ENCODE measurements at regions not wholly inside any gene's neighbourhood (a gene's known extent, or its start where the extent isn't known, plus 50 kb on each side); places are given as distances from the start of the nearest gene placed in this dataset.

DNA sequence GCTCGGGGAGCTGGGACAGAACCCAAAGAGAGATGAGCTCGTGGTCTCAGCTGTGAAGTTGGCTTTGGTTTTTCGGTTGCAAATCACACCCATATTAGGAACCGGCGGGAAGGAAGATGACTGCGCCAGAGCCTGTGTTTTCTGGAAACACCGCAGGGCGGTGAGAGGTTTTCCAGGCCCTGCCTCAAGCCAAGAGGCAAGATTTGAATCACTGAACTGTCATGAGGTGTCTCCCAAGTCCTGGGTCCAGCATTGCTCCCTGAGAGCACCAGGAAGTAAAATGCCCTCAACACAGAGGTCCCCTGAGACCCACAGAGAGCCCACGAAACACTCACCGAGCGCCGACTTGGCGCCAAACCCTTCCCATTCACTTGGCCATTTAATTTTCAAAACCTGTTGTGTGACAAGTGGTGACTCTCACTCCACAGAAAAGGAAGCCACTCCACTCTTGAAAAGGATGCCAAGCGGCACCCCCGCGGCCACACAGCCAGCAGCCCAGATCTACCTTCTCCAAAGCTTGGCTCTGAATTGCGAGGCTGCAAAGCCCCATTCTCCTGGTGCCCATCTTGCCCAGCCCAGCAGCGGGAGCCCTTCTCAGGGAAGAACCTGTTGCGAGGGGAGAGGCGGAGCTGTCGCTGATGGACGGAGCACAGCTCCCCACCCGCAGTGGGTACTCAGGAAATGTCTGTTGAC lies 99.0 kb upstream of the RUNX3 start:
- H3K27ac Mint-ChIP-seq, result peak overlapping the region in 5 of 6 donors; percentile 84 to 95 (median 87)
- H3K4me3 Mint-ChIP-seq, result peak overlapping the region; percentile 81 to 94 (median 84)
- peak in 1 of 3 donors; percentile 50 for DNase-seq
- no peaks in the 10 kb centered on the region for H3K36me3 Mint-ChIP-seq
- no peaks in the 10 kb centered on the region for H3K9me3 Mint-ChIP-seq
- peaks cover 23 to 58% of the 10 kb centered on the region in 2 donors for H3K4me1 Mint-ChIP-seq
- peaks cover 13 to 20% (median 19%) of the 10 kb centered on the region in 3 donors for H3K27me3 Mint-ChIP-seq (ENCODE audit: low read depth in 3 of 3)

GRCh38 chr1:25028587-25028906 lies 98.5 kb upstream of the RUNX3 start:
- no peak for DNase-seq
- H3K27me3 Mint-ChIP-seq (ENCODE audit: low read depth in 3 of 3), result peaks cover 9 to 20% (median 19%) of the 10 kb centered on the region in 3 donors
- H3K36me3 Mint-ChIP-seq, result no peaks in the 10 kb centered on the region
- H3K27ac Mint-ChIP-seq, result peak overlapping the region in 5 of 6 donors; percentile 84 to 95 (median 87)
- H3K4me3 Mint-ChIP-seq, result peak overlapping the region; percentile 81 to 94 (median 84)
- H3K9me3 Mint-ChIP-seq, result no peaks in the 10 kb centered on the region
- H3K4me1 Mint-ChIP-seq, result peaks cover 29 to 64% of the 10 kb centered on the region in 2 donors

DNA sequence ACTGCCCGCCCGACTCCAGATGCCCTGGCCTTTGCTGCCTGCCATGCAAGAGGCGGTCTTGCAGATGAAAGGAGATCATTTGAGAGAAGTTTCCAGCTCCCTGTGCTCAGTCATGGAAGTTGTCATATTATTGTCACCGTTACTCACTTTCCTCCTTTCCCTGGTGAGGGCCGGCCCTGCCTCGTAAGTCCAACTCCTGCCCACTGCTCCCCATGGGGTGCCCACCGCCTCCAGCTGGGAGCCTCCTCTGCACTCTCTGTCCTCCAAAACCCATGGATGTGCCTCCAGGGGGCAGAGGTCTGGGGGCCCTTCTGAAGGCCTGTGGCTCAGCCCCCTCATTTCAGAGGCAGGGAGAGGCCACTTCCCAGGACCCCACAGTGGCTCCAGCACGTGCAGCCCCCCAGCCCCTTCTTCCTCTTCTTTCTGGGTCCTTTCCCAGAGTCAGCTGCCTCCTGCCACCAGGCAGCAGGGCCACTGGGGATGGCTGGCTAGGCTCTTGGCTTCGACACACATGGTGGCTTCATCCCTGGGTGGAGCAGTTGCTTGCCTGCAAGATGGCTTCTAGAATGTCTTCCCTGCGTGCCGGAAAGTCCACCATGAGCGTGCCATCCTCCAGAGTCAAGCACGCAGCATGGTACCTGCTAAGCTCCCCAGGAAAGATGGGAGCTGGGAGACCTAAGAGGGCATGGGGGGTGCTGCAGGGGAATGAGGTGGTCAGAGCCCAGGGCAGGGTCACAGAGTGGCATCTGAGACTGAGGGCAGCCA lies 97.9 kb upstream of the RUNX3 start:
- Mint-ChIP-seq H3K27me3 (ENCODE audit: low read depth in 3 of 3) (peaks cover 9 to 22% (median 21%) of the 10 kb centered on the region in 3 donors), H3K36me3 (no peaks in the 10 kb centered on the region), H3K9me3 (no peaks in the 10 kb centered on the region), H3K27ac (peak overlapping the region in 4 of 6 donors; percentile 40 to 90 (median 68)), H3K4me3 (peak overlapping the region; percentile 46 to 94 (median 81)), H3K4me1 (peaks cover 34 to 69% of the 10 kb centered on the region in 2 donors)
- no peak for DNase-seq

GRCh38 chr1:25026730-25027450 lies 96.8 kb upstream of the RUNX3 start:
- Mint-ChIP-seq H3K27me3 (ENCODE audit: low read depth in 3 of 3) (peaks cover 10 to 25% (median 18%) of the 10 kb centered on the region in 3 donors), H3K9me3 (no peaks in the 10 kb centered on the region), H3K4me3 (no peak overlapping the region), H3K4me1 (peaks cover 41 to 76% of the 10 kb centered on the region in 2 donors), H3K36me3 (no peaks in the 10 kb centered on the region), H3K27ac (peak overlapping the region in 1 of 6 donors; percentile 44)
- no peak for DNase-seq

GRCh38 chr1:25026304-25026703 lies 96.2 kb upstream of the RUNX3 start:
- Mint-ChIP-seq H3K27me3 (ENCODE audit: low read depth in 3 of 3) (peaks cover 10 to 20% (median 17%) of the 10 kb centered on the region in 3 donors), H3K4me1 (peaks cover 47 to 82% of the 10 kb centered on the region in 2 donors), H3K9me3 (no peaks in the 10 kb centered on the region), H3K27ac (peak overlapping the region in 1 of 6 donors; percentile 44), H3K4me3 (no peak overlapping the region), H3K36me3 (no peaks in the 10 kb centered on the region)
- no peak for DNase-seq

DNA sequence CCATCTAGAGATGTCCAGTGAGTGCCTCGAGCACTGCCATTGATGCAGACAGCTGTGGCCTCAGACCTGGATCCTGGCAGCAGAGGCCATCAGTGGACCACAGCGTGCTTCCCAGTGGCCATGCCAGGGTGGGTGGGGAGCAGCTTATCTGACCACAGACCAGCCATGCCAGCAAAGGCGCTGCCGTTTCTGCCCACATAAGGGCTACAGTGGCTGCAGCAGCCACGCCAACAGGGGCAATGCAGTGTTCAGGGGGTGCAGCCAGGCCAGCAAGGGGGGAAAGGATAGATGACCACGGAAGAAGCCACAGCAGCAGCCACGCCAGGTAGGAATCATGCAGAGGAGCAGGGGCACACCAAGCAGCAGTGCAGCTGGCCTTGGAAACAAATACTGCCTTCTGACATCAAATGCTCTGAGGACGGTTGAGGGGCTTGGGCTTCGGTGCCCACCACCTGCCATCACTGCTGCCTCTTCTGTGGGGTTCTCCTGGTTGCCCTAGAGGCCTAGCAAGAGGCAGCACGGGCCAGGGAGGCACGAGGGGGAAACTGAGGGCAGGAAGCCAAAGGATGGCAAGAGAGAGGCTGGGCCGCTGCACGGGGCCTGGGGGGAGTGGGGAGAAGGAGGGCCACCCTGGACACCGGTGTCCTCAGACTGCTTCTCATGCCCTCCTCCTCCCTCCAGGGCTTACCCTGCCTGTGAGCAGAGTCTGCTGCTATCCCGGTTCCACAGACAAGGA lies 94.7 kb upstream of the RUNX3 start:
- peaks cover 62 to 89% of the 10 kb centered on the region in 2 donors for H3K4me1 Mint-ChIP-seq

GRCh38 chr1:25023826-25024225 lies 93.8 kb upstream of the RUNX3 start:
- peak overlapping the region; percentile 95 to 100 (median 98) for H3K27ac Mint-ChIP-seq
- H3K9me3 Mint-ChIP-seq, result no peaks in the 10 kb centered on the region
- no peak for DNase-seq
- H3K27me3 Mint-ChIP-seq (ENCODE audit: low read depth in 3 of 3), result peaks cover 10 to 15% (median 10%) of the 10 kb centered on the region in 3 donors
- peaks cover 72 to 89% of the 10 kb centered on the region in 2 donors for H3K4me1 Mint-ChIP-seq
- no peaks in the 10 kb centered on the region for H3K36me3 Mint-ChIP-seq
- peak overlapping the region; percentile 69 to 79 (median 73) for H3K4me3 Mint-ChIP-seq

More for the DNA sequence above, 94.7 kb upstream of the RUNX3 start:
- Mint-ChIP-seq H3K27me3 (ENCODE audit: low read depth in 3 of 3) (peaks cover 10 to 18% (median 12%) of the 10 kb centered on the region in 3 donors), H3K9me3 (no peaks in the 10 kb centered on the region), H3K27ac (peak overlapping the region; percentile 95 to 100 (median 98)), H3K36me3 (no peaks in the 10 kb centered on the region), H3K4me3 (peak overlapping the region; percentile 17 to 79 (median 69))
- no peak for DNase-seq

- Mint-ChIP-seq H3K4me3 (peak overlapping the region; percentile 69 to 84 (median 78)), H3K27me3 (ENCODE audit: low read depth in 3 of 3) (peaks cover 7 to 15% (median 9%) of the 10 kb centered on the region in 3 donors), H3K4me1 (peaks cover 74 to 85% of the 10 kb centered on the region in 2 donors), H3K36me3 (no peaks in the 10 kb centered on the region), H3K27ac (peak overlapping the region; percentile 95 to 100 (median 98)), H3K9me3 (no peaks in the 10 kb centered on the region)
- DNase-seq, result no peak
Observed at GRCh38 chr1:25023190-25023578, 93.1 kb upstream of the RUNX3 start.

DNA sequence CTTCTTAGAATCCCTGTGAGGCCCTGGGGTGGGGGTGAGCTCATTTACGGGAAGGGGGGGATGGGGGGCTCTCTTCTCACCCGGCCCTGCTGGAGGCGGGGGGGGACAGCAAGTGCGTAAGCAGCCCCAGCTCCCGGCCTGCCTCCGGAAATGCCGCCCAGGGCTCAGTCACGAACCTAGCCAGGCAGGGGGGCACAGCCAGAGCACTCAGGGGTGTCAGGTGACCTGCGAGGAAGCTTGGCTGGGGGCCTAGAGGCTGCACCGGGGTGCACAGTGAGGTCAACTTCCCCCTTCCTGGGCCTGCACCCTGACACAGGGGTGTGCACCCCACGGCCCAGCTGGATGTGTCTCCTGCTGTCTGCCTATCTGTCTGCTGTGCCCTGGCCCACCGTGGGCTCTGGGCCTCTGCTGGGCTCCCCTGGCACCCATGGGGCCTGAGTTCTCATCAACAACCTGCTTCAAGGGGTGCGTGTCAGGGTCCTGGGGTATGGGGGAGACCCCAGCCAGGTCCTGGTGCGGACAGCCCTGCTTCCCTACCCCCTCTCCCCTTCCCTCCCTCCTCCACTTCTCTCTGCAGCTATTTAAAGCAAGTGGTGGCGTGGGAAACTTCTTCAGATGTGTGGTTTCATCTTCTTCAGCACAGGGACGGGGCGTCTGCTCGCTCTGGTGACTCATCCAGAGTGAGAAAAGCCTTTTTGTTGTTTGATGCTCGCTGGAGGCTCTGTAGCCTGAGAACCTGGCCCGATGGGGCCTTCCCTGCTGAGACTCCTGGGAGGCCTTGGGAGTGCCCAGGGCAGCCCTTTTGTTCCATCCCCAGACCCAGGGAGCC lies 92.5 kb upstream of the RUNX3 start:
- Mint-ChIP-seq H3K36me3 (no peaks in the 10 kb centered on the region), H3K9me3 (no peaks in the 10 kb centered on the region), H3K4me3 (peak overlapping the region; percentile 69 to 84 (median 78)), H3K4me1 (peaks cover 74 to 85% of the 10 kb centered on the region in 2 donors), H3K27ac (peak overlapping the region; percentile 95 to 100 (median 98)), H3K27me3 (ENCODE audit: low read depth in 3 of 3) (peaks cover 7 to 15% (median 7%) of the 10 kb centered on the region in 3 donors)
- DNase-seq, result peak; percentile 97 to 98 (median 97)

DNA sequence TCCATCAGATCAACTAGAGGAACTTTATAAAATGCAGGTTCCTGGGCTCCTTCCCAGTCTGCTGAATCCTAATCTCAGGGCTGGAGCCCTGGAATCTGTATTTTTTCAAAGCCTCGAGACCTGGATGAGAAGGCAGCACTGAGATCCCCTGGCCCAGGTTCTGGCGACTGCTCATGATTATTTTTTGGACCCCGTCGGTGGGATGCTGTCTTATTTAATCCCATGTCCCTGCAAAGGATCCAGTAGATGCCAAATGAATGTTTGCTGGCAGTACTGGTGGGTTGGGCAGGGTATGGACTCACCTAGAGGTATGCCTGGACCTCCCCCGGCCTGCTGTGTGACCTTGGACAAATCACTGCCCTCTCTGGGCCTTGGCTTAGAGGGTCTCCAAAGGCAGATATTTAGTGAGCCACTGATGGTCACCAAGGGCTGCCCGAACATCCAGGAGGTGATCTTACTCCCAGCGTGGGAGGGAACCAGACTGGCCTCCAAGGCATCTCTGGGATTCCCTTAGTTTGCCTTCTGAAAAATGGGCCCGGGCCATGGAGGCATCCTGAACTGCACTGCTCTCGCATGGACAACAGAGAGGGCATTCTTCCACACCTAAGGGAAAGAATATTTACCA lies 91.6 kb upstream of the RUNX3 start:
- Mint-ChIP-seq H3K36me3 (no peaks in the 10 kb centered on the region), H3K9me3 (no peaks in the 10 kb centered on the region), H3K27me3 (ENCODE audit: low read depth in 3 of 3) (peaks cover 7 to 16% (median 7%) of the 10 kb centered on the region in 3 donors), H3K4me1 (peaks cover 72 to 80% of the 10 kb centered on the region in 2 donors), H3K4me3 (peak overlapping the region in 4 of 5 donors; percentile 18 to 78 (median 30)), H3K27ac (peak overlapping the region; percentile 88 to 100 (median 98))
- no peak for DNase-seq

GRCh38 chr1:25020851-25021590 lies 90.9 kb upstream of the RUNX3 start:
- Mint-ChIP-seq H3K4me1 (peaks cover 68 to 78% of the 10 kb centered on the region in 2 donors), H3K36me3 (no peaks in the 10 kb centered on the region)

More at GRCh38 chr1:25020851-25021590, 90.9 kb upstream of the RUNX3 start:
- peaks cover 7 to 16% (median 7%) of the 10 kb centered on the region in 3 donors for H3K27me3 Mint-ChIP-seq (ENCODE audit: low read depth in 3 of 3)
- no peak for DNase-seq
- peak overlapping the region; percentile 88 to 100 (median 98) for H3K27ac Mint-ChIP-seq
- no peaks in the 10 kb centered on the region for H3K9me3 Mint-ChIP-seq
- peak overlapping the region in 1 of 5 donors; percentile 39 for H3K4me3 Mint-ChIP-seq
